ENCODE measurements at regions not wholly inside any gene's neighbourhood (a gene's known extent, or its start where the extent isn't known, plus 50 kb on each side); places are given as distances from the start of the nearest gene placed in this dataset.
"Not testable (repeated sequence)": the region's sequence is repeated elsewhere in the genome, so short reads cannot be mapped to it uniquely, and the experiment has no call there.

DNA sequence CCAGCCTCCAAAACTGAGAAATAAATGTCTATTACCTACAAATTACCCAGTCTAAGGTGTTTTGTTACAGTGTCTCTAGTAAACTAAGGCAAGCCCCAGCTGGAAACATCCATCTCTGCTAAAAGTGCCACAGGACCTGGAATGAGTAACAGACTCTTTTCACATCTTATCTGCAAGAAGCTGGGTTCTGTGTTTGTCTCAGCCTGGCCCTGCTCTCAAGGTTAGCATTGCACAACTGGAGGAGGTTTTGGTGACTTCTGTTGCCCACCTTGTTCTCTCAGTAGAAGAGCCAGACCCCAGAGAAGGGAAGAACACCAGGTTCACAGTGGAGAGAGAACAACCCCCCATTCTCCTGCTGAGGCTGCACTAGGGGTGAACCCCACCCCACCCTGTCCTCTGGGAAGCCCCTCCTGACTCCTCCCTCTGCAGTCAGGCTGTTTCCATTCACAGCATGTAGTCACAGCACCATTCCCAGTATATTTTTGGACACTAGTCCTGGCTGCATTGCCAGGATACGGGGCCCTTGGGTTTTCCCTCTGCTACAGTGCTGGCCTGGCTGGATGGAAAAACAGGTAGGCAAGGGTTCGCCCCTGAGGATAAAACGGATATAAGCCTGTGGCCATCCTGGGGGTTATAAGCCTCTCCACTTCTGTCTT, 280.0 kb downstream of the BCL2L11 start:
- not testable (repeated sequence) for H3K27ac ChIP-seq

DNA sequence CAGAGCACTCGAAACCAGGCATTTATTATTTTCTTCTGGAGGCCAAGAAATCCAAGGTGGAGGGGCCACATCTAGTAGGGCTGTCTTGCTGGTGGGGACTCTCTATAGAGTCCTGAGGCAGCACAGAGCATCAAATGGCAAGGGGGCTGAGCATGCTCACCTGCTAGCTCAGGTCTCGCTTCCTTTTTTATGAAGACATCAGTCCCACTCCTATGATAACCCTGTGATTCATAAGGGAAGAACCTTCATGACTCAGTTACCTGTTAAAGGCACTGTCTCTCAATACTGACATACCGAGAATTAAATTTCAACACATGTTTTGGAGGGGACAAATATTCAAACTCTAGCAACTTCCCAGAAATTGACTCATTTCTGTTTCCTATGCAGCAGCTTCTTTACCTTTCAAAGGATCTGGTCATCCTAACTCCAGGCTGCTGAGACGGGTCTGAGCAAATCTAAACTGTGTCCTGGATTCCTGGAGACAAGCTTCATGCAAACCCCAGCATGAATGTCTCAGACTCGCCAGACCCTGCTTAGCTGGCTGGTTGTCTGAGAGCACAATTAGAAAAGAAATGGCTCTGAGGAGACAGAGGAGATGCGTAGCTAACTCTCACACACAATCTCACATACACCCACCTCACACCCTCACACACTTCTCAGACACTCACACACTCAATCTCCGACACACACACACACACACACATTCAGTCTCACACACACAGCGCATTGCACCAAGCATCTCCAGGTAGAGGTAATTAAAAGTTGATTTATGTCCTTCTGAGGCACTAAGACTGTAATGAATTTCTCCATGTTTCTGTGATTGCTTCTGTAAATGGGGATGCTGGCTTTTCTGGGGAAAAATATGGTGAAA, 280.8 kb downstream of the BCL2L11 start:
- H3K27ac ChIP-seq: not testable (repeated sequence)

DNA sequence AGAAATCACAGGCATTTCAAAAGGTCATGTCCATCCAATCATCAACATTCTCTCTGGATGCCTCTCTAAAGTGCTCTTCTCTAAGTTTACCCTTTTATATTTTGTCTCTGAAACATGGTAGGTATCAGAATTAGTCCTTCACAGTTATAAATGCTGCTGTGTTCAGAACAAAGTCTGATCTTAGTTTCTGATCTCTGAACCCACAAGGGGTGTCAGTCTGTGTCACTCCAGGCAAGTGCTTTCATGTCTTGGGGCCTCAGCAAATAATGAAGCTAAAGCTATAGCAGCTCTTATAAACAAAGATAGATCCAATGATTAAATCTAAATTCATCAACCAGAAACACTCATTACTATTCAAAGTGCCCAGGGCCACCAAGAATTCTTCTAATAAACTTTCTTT, 281.7 kb downstream of the BCL2L11 start:
- H3K27ac ChIP-seq: not testable (repeated sequence)

- not testable (repeated sequence) for H3K27ac ChIP-seq
Observed at GRCh38 chr2:111403287-111403686, 282.6 kb downstream of the BCL2L11 start.

DNA sequence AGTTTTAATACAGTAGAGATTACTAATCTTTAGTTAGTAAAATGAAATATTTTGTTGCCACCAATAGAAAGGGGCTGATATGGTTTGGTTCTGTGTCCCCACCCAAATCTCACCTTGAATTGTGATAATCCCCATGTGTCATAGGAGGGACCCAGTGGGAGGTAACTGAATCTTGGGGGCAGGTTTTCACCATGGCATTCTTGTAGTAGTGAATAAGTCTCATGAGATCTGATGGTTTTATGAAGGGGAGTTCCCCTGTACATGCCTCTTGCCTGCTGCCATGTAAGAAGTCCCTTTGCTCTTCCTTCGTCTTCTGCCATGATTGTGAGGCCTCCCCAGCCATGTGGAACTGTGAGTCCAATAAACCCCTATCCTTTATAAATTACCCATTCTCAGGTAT, 285.9 kb downstream of the BCL2L11 start:
- not testable (repeated sequence) for H3K27ac ChIP-seq

DNA sequence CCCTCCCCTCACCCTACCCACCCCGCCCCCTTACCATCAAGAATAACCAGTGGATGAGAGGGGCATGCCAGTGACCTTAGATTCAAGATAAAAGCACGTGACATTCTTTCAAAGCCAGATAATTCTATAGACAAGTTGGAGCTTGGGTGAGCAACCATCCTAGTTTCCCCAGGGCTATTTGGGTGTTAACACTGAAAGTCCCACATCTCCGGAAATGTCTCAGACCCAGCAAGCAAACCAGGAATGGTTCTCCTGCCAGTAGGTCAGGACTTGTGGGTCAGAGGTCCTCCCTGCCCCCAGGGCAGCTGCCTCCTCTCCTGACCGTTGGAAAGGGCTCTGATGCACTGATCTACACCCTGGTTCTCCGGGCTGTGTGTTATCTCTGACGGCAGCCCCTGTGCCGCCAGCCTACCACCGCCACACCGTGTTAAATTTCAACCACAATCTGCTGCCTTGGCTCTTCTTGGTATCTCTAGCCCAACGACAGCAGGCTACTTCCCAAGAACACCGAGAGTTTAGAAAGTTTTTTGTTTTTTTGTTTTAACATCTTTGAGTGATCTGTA, 287.0 kb downstream of the BCL2L11 start:
- not testable (repeated sequence) for H3K27ac ChIP-seq

- H3K27ac ChIP-seq: not testable (repeated sequence)
Observed at GRCh38 chr2:111410868-111411406, 290.2 kb downstream of the BCL2L11 start.

DNA sequence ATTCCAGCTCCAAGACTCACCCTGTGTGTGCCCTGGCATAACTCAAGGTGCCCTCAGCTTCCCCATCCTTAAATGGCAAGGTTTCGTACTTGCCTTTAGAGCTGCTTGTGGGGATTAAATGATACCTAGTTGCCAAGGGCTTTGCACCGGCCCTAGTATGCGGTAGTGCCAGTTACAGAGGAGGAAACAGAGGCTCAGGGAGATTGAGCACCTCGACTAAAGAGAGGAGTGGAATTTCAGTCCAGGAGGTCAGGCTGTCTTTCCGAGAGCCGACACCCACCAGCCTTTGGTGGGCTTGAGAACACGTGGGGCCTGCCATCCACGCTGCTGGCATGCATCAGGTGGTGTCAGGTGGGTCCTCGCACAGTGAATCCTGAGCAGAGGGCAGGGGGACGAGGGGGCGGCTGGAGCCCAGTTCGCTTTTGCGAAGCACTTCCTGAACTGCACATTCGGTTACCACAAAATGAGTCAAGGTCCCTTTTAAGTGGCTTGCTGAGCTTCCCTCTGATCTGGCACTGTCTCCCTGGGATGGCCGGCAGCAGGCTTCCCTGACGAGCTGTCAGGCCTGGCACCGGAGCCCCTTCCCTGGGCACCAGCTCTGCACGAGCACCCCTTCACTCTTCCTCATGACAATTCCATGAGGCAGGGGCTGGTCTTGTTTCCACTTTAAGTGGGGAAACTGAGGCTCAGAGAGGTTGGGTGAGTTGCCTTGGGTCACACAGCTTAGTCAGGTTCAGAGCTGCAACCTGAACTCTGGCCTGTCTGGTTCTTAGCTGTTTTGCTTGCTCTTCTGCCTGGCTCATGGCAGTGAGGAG, 291.4 kb downstream of the BCL2L11 start:
- H3K27ac ChIP-seq: not testable (repeated sequence)

- not testable (repeated sequence) for H3K27ac ChIP-seq
Observed at GRCh38 chr2:111412841-111413650, 292.3 kb downstream of the BCL2L11 start.

- H3K27ac ChIP-seq: not testable (repeated sequence)
Observed at GRCh38 chr2:111413950-111414349, 293.2 kb downstream of the BCL2L11 start.

- peak overlapping the region; percentile 16; the same call in 1 of the 2 replicates for H3K27ac ChIP-seq
Observed at GRCh38 chr2:111415765-111416743, 295.3 kb downstream of the BCL2L11 start.

GRCh38 chr2:111417026-111417425, 296.3 kb downstream of the BCL2L11 start:
- not testable (repeated sequence) for H3K27ac ChIP-seq

- not testable (repeated sequence) for H3K27ac ChIP-seq
Observed at GRCh38 chr2:111418091-111418875, 297.6 kb downstream of the BCL2L11 start.

- H3K27ac ChIP-seq: not testable (repeated sequence)
Observed at GRCh38 chr2:111420074-111420473, 299.4 kb downstream of the BCL2L11 start.

DNA sequence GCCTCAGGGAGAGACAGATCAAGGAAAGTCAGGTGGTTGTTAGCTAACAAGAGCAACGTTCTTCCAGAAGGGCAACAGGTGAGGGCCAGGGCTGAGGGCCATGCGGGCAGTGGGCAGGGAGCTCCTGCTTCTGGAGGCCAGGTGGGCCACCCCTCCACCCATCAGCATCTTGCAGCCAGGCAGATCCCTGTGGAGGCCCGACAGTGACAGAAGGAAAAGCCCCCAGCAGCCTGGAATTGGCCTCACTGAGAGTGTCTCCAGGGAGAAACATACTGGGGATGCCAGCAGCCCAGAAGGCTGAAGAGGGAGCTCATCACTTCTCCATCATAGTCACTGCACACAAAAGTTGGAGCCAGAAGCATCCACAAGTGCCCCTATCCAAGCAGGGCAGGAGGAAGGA, 300.1 kb downstream of the BCL2L11 start:
- H3K27ac ChIP-seq: not testable (repeated sequence)

- H3K27ac ChIP-seq: not testable (repeated sequence)
Observed at GRCh38 chr2:111421949-111422348, 301.2 kb downstream of the BCL2L11 start.

- not testable (repeated sequence) for H3K27ac ChIP-seq
Observed at GRCh38 chr2:111422562-111422961, 301.8 kb downstream of the BCL2L11 start.

GRCh38 chr2:111423184-111423583, 302.5 kb downstream of the BCL2L11 start:
- not testable (repeated sequence) for H3K27ac ChIP-seq

GRCh38 chr2:111424176-111424575, 303.5 kb downstream of the BCL2L11 start:
- H3K27ac ChIP-seq: not testable (repeated sequence)
